Panc1 (cell line): ENCODE measurements at regions not wholly inside any gene's neighbourhood (a gene's known extent, or its start where the extent isn't known, plus 50 kb on each side); places are given as distances from the start of the nearest gene placed in this dataset.

Experiments
- SIN3A ChIP-seq: IDR thresholded peaks from 2 replicates; pipeline ENCODE4 v1.6.1; 2012; ENCODE audit warnings: low read depth, mild to moderate bottlenecking, low read length, moderate library complexity, borderline replicate concordance; ENCODE audit not compliant: insufficient read depth
- TF ChIP-seq, protein P1 (sequence below), 2 experiments: IDR thresholded peaks; 2 replicates each; pipeline ENCODE4 v1.6.1; 2011 to 2012; ENCODE audit warnings: low read depth in 2 of 2, control low read depth in 1 of 2, low read length in 1 of 2, mild to moderate bottlenecking in 1 of 2, moderate library complexity in 1 of 2; ENCODE audit not compliant: insufficient read depth in 1 of 2
- TF ChIP-seq, protein P2 (sequence below): fragments of 450-650 bp; IDR thresholded peaks from 2 replicates; pipeline ENCODE4 v1.5.1; 2017; ENCODE audit warnings: mild to moderate bottlenecking

DNA sequence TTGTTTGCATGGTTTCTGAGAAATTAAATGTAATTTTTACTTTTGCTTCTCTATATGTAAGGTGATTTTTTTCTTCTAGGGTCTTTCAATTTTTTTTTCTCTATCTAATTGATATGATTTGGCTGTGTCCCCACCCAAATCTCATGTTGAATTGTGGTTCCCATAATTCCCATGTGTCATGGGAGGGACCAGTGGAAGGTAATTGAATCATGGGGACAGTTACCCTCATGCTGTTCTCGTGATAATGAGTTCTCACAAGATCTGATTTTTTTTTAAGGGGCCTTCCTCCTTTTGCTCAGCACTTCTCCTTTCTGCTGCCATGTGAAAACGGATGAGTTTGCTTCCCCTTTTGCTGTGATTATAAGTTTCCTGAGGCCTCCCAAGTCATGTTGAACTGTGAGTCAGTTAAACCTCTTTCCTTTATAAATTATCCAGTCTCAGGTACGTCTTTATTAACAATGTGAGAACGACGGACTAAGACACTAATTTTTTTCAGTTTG is 150.8 kb downstream of the MTRR start:
- TF ChIP-seq, protein P1, sequence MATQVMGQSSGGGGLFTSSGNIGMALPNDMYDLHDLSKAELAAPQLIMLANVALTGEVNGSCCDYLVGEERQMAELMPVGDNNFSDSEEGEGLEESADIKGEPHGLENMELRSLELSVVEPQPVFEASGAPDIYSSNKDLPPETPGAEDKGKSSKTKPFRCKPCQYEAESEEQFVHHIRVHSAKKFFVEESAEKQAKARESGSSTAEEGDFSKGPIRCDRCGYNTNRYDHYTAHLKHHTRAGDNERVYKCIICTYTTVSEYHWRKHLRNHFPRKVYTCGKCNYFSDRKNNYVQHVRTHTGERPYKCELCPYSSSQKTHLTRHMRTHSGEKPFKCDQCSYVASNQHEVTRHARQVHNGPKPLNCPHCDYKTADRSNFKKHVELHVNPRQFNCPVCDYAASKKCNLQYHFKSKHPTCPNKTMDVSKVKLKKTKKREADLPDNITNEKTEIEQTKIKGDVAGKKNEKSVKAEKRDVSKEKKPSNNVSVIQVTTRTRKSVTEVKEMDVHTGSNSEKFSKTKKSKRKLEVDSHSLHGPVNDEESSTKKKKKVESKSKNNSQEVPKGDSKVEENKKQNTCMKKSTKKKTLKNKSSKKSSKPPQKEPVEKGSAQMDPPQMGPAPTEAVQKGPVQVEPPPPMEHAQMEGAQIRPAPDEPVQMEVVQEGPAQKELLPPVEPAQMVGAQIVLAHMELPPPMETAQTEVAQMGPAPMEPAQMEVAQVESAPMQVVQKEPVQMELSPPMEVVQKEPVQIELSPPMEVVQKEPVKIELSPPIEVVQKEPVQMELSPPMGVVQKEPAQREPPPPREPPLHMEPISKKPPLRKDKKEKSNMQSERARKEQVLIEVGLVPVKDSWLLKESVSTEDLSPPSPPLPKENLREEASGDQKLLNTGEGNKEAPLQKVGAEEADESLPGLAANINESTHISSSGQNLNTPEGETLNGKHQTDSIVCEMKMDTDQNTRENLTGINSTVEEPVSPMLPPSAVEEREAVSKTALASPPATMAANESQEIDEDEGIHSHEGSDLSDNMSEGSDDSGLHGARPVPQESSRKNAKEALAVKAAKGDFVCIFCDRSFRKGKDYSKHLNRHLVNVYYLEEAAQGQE (IDR thresholded peaks at IDR 0.05; ENCODE audit: insufficient read depth in 1 of 2, low read depth in 2 of 2, low read length in 1 of 2), result no peak
- TF ChIP-seq, protein P2, sequence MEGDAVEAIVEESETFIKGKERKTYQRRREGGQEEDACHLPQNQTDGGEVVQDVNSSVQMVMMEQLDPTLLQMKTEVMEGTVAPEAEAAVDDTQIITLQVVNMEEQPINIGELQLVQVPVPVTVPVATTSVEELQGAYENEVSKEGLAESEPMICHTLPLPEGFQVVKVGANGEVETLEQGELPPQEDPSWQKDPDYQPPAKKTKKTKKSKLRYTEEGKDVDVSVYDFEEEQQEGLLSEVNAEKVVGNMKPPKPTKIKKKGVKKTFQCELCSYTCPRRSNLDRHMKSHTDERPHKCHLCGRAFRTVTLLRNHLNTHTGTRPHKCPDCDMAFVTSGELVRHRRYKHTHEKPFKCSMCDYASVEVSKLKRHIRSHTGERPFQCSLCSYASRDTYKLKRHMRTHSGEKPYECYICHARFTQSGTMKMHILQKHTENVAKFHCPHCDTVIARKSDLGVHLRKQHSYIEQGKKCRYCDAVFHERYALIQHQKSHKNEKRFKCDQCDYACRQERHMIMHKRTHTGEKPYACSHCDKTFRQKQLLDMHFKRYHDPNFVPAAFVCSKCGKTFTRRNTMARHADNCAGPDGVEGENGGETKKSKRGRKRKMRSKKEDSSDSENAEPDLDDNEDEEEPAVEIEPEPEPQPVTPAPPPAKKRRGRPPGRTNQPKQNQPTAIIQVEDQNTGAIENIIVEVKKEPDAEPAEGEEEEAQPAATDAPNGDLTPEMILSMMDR, result no peak
- TF ChIP-seq SIN3A, result no peak
